H1 (cell line): ENCODE measurements at regions not wholly inside any gene's neighbourhood (a gene's known extent, or its start where the extent isn't known, plus 50 kb on each side); places are given as distances from the start of the nearest gene placed in this dataset.

Source experiments
- CTCF ChIA-PET: fragments of 300-600 bp; sonication (Branson Sonifier 250); formaldehyde crosslinking; loops from one replicate; lab custom pipeline; 2021; ENCODE audit not compliant: partially characterized antibody; lab: Charles Lee
- POLR2A ChIA-PET: fragments of 300-600 bp; sonication (Branson Sonifier 250); formaldehyde crosslinking; loops from one replicate; lab custom pipeline; 2021; ENCODE audit warnings: inconsistent platforms; ENCODE audit not compliant: partially characterized antibody; lab: Charles Lee
- DNase-seq, 2 experiments: peaks; one replicate each; pipeline versions ENCODE4 v3.0.0 to v3.0.0-alpha.2; 2010 to 2022; ENCODE audit warnings: low spot score in 2 of 2, low read depth in 1 of 2, mixed read lengths in 1 of 2
- FAIRE-seq: peaks from 2 replicates; lab custom pipeline; 2011; peaks lifted over from hg19 to GRCh38; lab: Jason Lieb, UNC
- H2AFZ ChIP-seq: 2 replicates; pipeline ENCODE4 v1.8.1; 2012; ENCODE audit warnings: low read length, inconsistent platforms
- H2AK5ac ChIP-seq: 2 replicates; pipeline ENCODE4 v1.6.1; 2013; ENCODE audit warnings: low read depth, low read length
- H2BK120ac ChIP-seq: replicated peaks from 2 replicates; pipeline ENCODE3; 2013; ENCODE audit warnings: low read depth, low read length, inconsistent platforms
- H2BK12ac ChIP-seq: 2 replicates; pipeline ENCODE4 v1.6.1; 2013; ENCODE audit warnings: low read depth, low read length
- H2BK15ac ChIP-seq: 2 replicates; pipeline ENCODE4 v1.6.1; 2013; ENCODE audit warnings: low read length
- H2BK20ac ChIP-seq: 2 replicates; pipeline ENCODE4 v1.6.1; 2013; ENCODE audit warnings: low read length
- H2BK5ac ChIP-seq: 2 replicates; pipeline ENCODE4 v1.6.1; 2013; ENCODE audit warnings: low read depth, low read length
- H3K14ac ChIP-seq: 2 replicates; pipeline ENCODE4 v1.6.1; 2013; ENCODE audit warnings: inconsistent platforms; ENCODE audit not compliant: insufficient read length
- H3K18ac ChIP-seq: 2 replicates; pipeline ENCODE4 v1.6.1; 2013; ENCODE audit warnings: low read length; ENCODE audit errors: extremely low read depth
- H3K23ac ChIP-seq: 2 replicates; pipeline ENCODE4 v1.6.1; 2013; ENCODE audit warnings: inconsistent platforms; ENCODE audit not compliant: insufficient read length
- H3K23me2 ChIP-seq: 2 replicates; pipeline ENCODE4 v1.6.1; 2013; ENCODE audit warnings: low read depth, low read length
- H3K27ac ChIP-seq: 2 replicates; pipeline ENCODE4 v1.6.1; 2011; ENCODE audit warnings: low read depth, low read length, inconsistent platforms
- H3K27me3 ChIP-seq, 4 experiments: replicated peaks in 1 of 4; 1 replicate in 1 of 4; 2 replicates in 3 of 4; pipeline versions ENCODE4 v1.6.1 to v1.8.1; 2011 to 2013; ENCODE audit warnings: low read length in 3 of 4, mild to moderate bottlenecking in 3 of 4, inconsistent platforms in 2 of 4, mixed read lengths in 2 of 4, moderate library complexity in 1 of 4; ENCODE audit not compliant: control insufficient read depth in 3 of 4, insufficient read depth in 3 of 4; ENCODE audit errors: extremely low read depth in 1 of 4
- H3K36me3 ChIP-seq, 4 experiments: 2 replicates each; pipeline versions ENCODE4 v1.6.1 to v1.8.1; 2011 to 2013; ENCODE audit warnings: mild to moderate bottlenecking in 4 of 4, low read length in 3 of 4, moderate library complexity in 2 of 4, control low read depth in 1 of 4, inconsistent platforms in 1 of 4; ENCODE audit not compliant: insufficient read depth in 4 of 4, control insufficient read depth in 2 of 4
- H3K4ac ChIP-seq: replicated peaks from 2 replicates; pipeline ENCODE3; 2013; ENCODE audit warnings: low read length, low read depth, mixed read lengths, inconsistent platforms; ENCODE audit not compliant: insufficient read length
- H3K4me1 ChIP-seq, 4 experiments: replicated peaks in 1 of 4; 1 replicate in 1 of 4; 2 replicates in 3 of 4; pipeline versions ENCODE4 v1.6.1 to v1.8.1; 2011 to 2013; ENCODE audit warnings: low read length in 3 of 4, inconsistent platforms in 2 of 4, mixed read lengths in 1 of 4; ENCODE audit not compliant: insufficient read depth in 4 of 4, control insufficient read depth in 3 of 4
- H3K4me2 ChIP-seq, 2 experiments: 2 replicates each; pipeline versions ENCODE4 v1.6.1 to v1.8.1; 2011 to 2013; ENCODE audit warnings: low read depth in 2 of 2, low read length in 2 of 2, control low read depth in 1 of 2, inconsistent platforms in 1 of 2, mild to moderate bottlenecking in 1 of 2; ENCODE audit not compliant: insufficient read depth in 1 of 2
- H3K4me3 ChIP-seq, 4 experiments: fragments of 200-600, 300-600 bp in 1 of 4; sonication (generic), shearing (Covaris generic), sonication (Bioruptor Twin) in 1 of 4; 2 replicates each; pipeline versions ENCODE4 v1.5.1 to v1.8.1; 2011 to 2016; ENCODE audit warnings: low read length in 4 of 4, low read depth in 3 of 4, control low read depth in 2 of 4, inconsistent platforms in 2 of 4, mild to moderate bottlenecking in 2 of 4, mixed read lengths in 1 of 4, moderate library complexity in 1 of 4; ENCODE audit not compliant: insufficient read depth in 2 of 4; ENCODE audit errors: extremely low read depth in 1 of 4
- H3K56ac ChIP-seq: replicated peaks from 2 replicates; pipeline ENCODE3; 2013; ENCODE audit warnings: low read depth, mild to moderate bottlenecking, mixed read lengths, low read length, inconsistent platforms; ENCODE audit not compliant: insufficient read length
- H3K79me1 ChIP-seq: 2 replicates; pipeline ENCODE4 v1.6.1; 2013; ENCODE audit warnings: low read depth, low read length, control low read depth
- H3K79me2 ChIP-seq, 2 experiments: 2 replicates each; pipeline versions ENCODE4 v1.6.1 to v1.8.1; 2012 to 2013; ENCODE audit warnings: low read length in 2 of 2, mild to moderate bottlenecking in 2 of 2, inconsistent platforms in 1 of 2; ENCODE audit not compliant: insufficient read depth in 2 of 2, control insufficient read depth in 1 of 2
- H3K9ac ChIP-seq, 4 experiments: replicated peaks in 1 of 4; 1 replicate in 1 of 4; 2 replicates in 3 of 4; pipeline versions ENCODE4 v1.6.1 to v1.8.1; 2011 to 2013; ENCODE audit warnings: low read depth in 3 of 4, low read length in 3 of 4, control low read depth in 2 of 4, mild to moderate bottlenecking in 2 of 4, moderate library complexity in 2 of 4, inconsistent platforms in 1 of 4; ENCODE audit errors: extremely low read depth in 1 of 4
- H3K9me3 ChIP-seq, 2 experiments: 2 replicates each; pipeline versions ENCODE4 v1.6.1 to v1.8.1; 2012 to 2013; ENCODE audit warnings: mild to moderate bottlenecking in 2 of 2, moderate library complexity in 2 of 2, control low read depth in 1 of 2, inconsistent platforms in 1 of 2, low read depth in 1 of 2, low read length in 1 of 2, mixed read lengths in 1 of 2; ENCODE audit not compliant: insufficient read depth in 2 of 2
- H4K20me1 ChIP-seq, 2 experiments: replicated peaks in 1 of 2; 2 replicates each; pipeline versions ENCODE3 to v1.8.1; 2011 to 2013; ENCODE audit warnings: inconsistent platforms in 2 of 2, low read length in 2 of 2, mild to moderate bottlenecking in 1 of 2; ENCODE audit not compliant: insufficient read depth in 2 of 2, control insufficient read depth in 1 of 2
- H4K5ac ChIP-seq: 2 replicates; pipeline ENCODE4 v1.6.1; 2013; ENCODE audit warnings: low read length, low read depth, mixed read lengths, inconsistent platforms; ENCODE audit not compliant: insufficient read length
- H4K8ac ChIP-seq: 2 replicates; pipeline ENCODE4 v1.8.0; 2013; ENCODE audit warnings: mild to moderate bottlenecking, moderate library complexity, low read length, inconsistent platforms; ENCODE audit not compliant: insufficient read depth; ENCODE audit errors: extremely low read depth
- H4K91ac ChIP-seq: replicated peaks from 2 replicates; pipeline ENCODE3; 2013; ENCODE audit warnings: low read length, mixed read lengths, inconsistent platforms; ENCODE audit not compliant: insufficient read length
- ATF2 ChIP-seq: IDR thresholded peaks from 2 replicates; pipeline ENCODE4 v1.6.1; 2012; ENCODE audit warnings: low read length, inconsistent platforms
- CBX8 ChIP-seq: fragments of 300-800, 300-1000 bp; sonication (generic); IDR thresholded peaks from 2 replicates; pipeline ENCODE4 v1.7.1; 2016; ENCODE audit warnings: low read depth, low read length, borderline replicate concordance
- CHD2 ChIP-seq: IDR thresholded peaks from 2 replicates; pipeline ENCODE4 v1.6.1; 2012; ENCODE audit warnings: low read length, improper control_type of control experiment
- CREB1 ChIP-seq: IDR thresholded peaks from 2 replicates; pipeline ENCODE4 v1.6.1; 2012; ENCODE audit warnings: inconsistent platforms
- CTBP2 ChIP-seq: IDR thresholded peaks from 2 replicates; pipeline ENCODE4 v1.7.0; 2011; ENCODE audit warnings: borderline replicate concordance, mild to moderate bottlenecking, moderate library complexity, mixed read lengths, low read length; ENCODE audit not compliant: insufficient read depth, insufficient read length
- EGR1 ChIP-seq: IDR thresholded peaks from 2 replicates; pipeline ENCODE4 v1.6.1; 2011; ENCODE audit warnings: low read depth, low read length, borderline replicate concordance
- EP300 ChIP-seq, 2 experiments: IDR thresholded peaks; 1 replicate in 1 of 2; 2 replicates in 1 of 2; pipeline ENCODE4 v1.6.1; 2011 to 2012; ENCODE audit warnings: low read depth in 2 of 2, low read length in 2 of 2, mild to moderate bottlenecking in 2 of 2, borderline replicate concordance in 1 of 2, inconsistent platforms in 1 of 2, moderate library complexity in 1 of 2
- GTF2F1 ChIP-seq: IDR thresholded peaks from 2 replicates; pipeline ENCODE4 v1.6.1; 2012; ENCODE audit warnings: low read depth, low read length, improper control_type of control experiment, borderline replicate concordance
- HDAC2 ChIP-seq, 2 experiments: fragments of 300-600 bp in 1 of 2; sonication (generic) in 1 of 2; IDR thresholded peaks; 2 replicates each; pipeline ENCODE4 v1.6.1; 2011 to 2012; ENCODE audit warnings: low read depth in 2 of 2, low read length in 2 of 2, mild to moderate bottlenecking in 2 of 2, moderate library complexity in 2 of 2, borderline replicate concordance in 1 of 2, inconsistent platforms in 1 of 2
- JUND ChIP-seq: IDR thresholded peaks from 2 replicates; pipeline ENCODE4 v1.6.1; 2011; ENCODE audit warnings: mild to moderate bottlenecking, improper control_type of control experiment, low read length
- KDM4A ChIP-seq: IDR thresholded peaks from one replicate; pipeline ENCODE4 v1.7.1; 2012; ENCODE audit warnings: low read depth, mild to moderate bottlenecking, moderate library complexity, low read length, inconsistent platforms; ENCODE audit not compliant: severe bottlenecking
- MAX ChIP-seq: IDR thresholded peaks from 2 replicates; pipeline ENCODE4 v1.6.1; 2012; ENCODE audit warnings: inconsistent platforms
- NRF1 ChIP-seq: IDR thresholded peaks from 2 replicates; pipeline ENCODE4 v1.6.1; 2011; ENCODE audit warnings: mild to moderate bottlenecking, low read depth, low read length, improper control_type of control experiment
- SRF ChIP-seq: IDR thresholded peaks from 2 replicates; pipeline ENCODE4 v1.6.1; 2011; ENCODE audit warnings: mild to moderate bottlenecking, low read depth, low read length, moderate library complexity

- Histone ChIP-seq H3K4me1 (no peaks in the 10 kb centered on the region), H2BK120ac (no peak overlapping the region), H3K23me2 (no peaks in the 10 kb centered on the region), H3K14ac (no peak overlapping the region), H3K4me2 (no peak overlapping the region), H3K56ac (no peak overlapping the region), H3K36me3 (no peaks in the 10 kb centered on the region), H3K18ac (no peak overlapping the region), H3K27me3 (no peaks in the 10 kb centered on the region), H4K20me1 (no peaks in the 10 kb centered on the region), H3K79me2 (no peaks in the 10 kb centered on the region), H2BK15ac (no peak overlapping the region), H3K4me3 (no peak overlapping the region), H2BK12ac (no peak overlapping the region), H2AFZ (no peak overlapping the region), H3K9me3 (no peaks in the 10 kb centered on the region), H2AK5ac (no peak overlapping the region), H4K5ac (no peak overlapping the region), H4K91ac (no peak overlapping the region), H3K27ac (no peak overlapping the region), H3K79me1 (no peaks in the 10 kb centered on the region), H3K23ac (no peak overlapping the region), H4K8ac (peak overlapping the region; percentile 57; the same call in 1 of the 2 replicates), H3K4ac (no peak overlapping the region), H3K9ac (0 out of 7 replicates have a peak overlapping the region, but pooled peaks of 1 of the 4 experiments have one; percentile 10), H2BK5ac (no peak overlapping the region), H2BK20ac (no peak overlapping the region)
- POLR2A ChIA-PET: no interaction called here
- DNase-seq (no peak), FAIRE-seq (no peak)
- CTCF ChIA-PET: no interaction called here
- TF ChIP-seq CBX8 (no peak), MAX (no peak), KDM4A (no peak), JUND (no peak), SRF (no peak), CTBP2 (no peak), HDAC2 (IDR thresholded peaks at IDR 0.05; ENCODE audit: borderline replicate concordance in 1 of 2, low read depth in 2 of 2, low read length in 2 of 2) (no peak), NRF1 (no peak), ATF2 (no peak), EP300 (IDR thresholded peaks at IDR 0.05; ENCODE audit: borderline replicate concordance in 1 of 2, low read depth in 2 of 2, low read length in 2 of 2) (no peak), CHD2 (no peak), EGR1 (no peak), CREB1 (no peak), GTF2F1 (no peak)
These were observed 1217.7 kb downstream of the CDH11 start for GRCh38 chr16:63904182-63904581.
